Neural cell (in vitro differentiated cells): ENCODE measurements at regions not wholly inside any gene's neighbourhood (a gene's known extent, or its start where the extent isn't known, plus 50 kb on each side); places are given as distances from the start of the nearest gene placed in this dataset.

Experiments used
- H2AFZ ChIP-seq: fragments of 200-600, 300-800 bp; sonication (generic), shearing (Covaris generic); 2 replicates; pipeline ENCODE4 v1.6.0; 2014; ENCODE audit warnings: low read depth, mild to moderate bottlenecking, antibody characterized with exemption, low read length, moderate library complexity
- H3F3A ChIP-seq: fragments of 200-600 bp; shearing (Covaris generic); 2 replicates; pipeline ENCODE4 v1.6.1; 2016; ENCODE audit warnings: mild to moderate bottlenecking, moderate library complexity, mixed read lengths, antibody characterized with exemption, low read length; ENCODE audit not compliant: insufficient read depth, poor library complexity, severe bottlenecking
- H3K27ac ChIP-seq: fragments of 200-600, 300-800 bp; sonication (generic), shearing (Covaris generic); 2 replicates; pipeline ENCODE4 v1.5.1; 2014; ENCODE audit warnings: mild to moderate bottlenecking, low read length, moderate library complexity
- H3K27me3 ChIP-seq: fragments of 300-800, 200-600 bp; sonication (generic), shearing (Covaris generic); 2 replicates; pipeline ENCODE4 v1.6.0; 2014; ENCODE audit warnings: mild to moderate bottlenecking, low read depth, low read length, moderate library complexity; ENCODE audit not compliant: insufficient read depth
- H3K36me3 ChIP-seq: fragments of 300-800, 200-600 bp; sonication (generic), shearing (Covaris generic); 2 replicates; pipeline ENCODE4 v1.5.1; 2014; ENCODE audit warnings: mild to moderate bottlenecking, antibody characterized with exemption, low read length, moderate library complexity; ENCODE audit not compliant: insufficient read depth
- H3K4me2 ChIP-seq: fragments of 300-800, 200-600 bp; sonication (generic), shearing (Covaris generic); 2 replicates; pipeline ENCODE4 v1.6.0; 2014; ENCODE audit warnings: mild to moderate bottlenecking, low read length
- H3K4me3 ChIP-seq: fragments of 300-800, 200-600 bp; sonication (generic), shearing (Covaris generic); 2 replicates; pipeline ENCODE4 v1.5.1; 2014; ENCODE audit warnings: mild to moderate bottlenecking, low read length, moderate library complexity
- H3K79me2 ChIP-seq: fragments of 200-600 bp; shearing (Covaris generic); replicated peaks from 2 replicates; pipeline ENCODE4 v1.6.0; 2014; ENCODE audit warnings: mild to moderate bottlenecking, low read length, moderate library complexity; ENCODE audit not compliant: insufficient read depth
- H3K9ac ChIP-seq: fragments of 300-800, 200-600 bp; sonication (generic), shearing (Covaris generic); 2 replicates; pipeline ENCODE4 v1.6.1; 2016; ENCODE audit warnings: mild to moderate bottlenecking, low read length, mixed read lengths
- H3K9me2 ChIP-seq: fragments of 200-600 bp; shearing (Covaris generic); 2 replicates; pipeline ENCODE4 v1.6.1; 2016; ENCODE audit warnings: mild to moderate bottlenecking, low read length, mixed read lengths; ENCODE audit not compliant: insufficient read depth
- H3K9me3 ChIP-seq: fragments of 200-600, 300-800 bp; sonication (generic), shearing (Covaris generic); 2 replicates; pipeline ENCODE4 v1.6.1; 2016; ENCODE audit warnings: mild to moderate bottlenecking, mixed run types, low read length, moderate library complexity, mixed read lengths
- H4K20me1 ChIP-seq: fragments of 200-600 bp; shearing (Covaris generic); 2 replicates; pipeline ENCODE4 v1.6.1; 2016; ENCODE audit warnings: mild to moderate bottlenecking, mixed run types; ENCODE audit not compliant: insufficient read depth
- CTCF ChIP-seq: fragments of 450-650 bp; IDR thresholded peaks from 2 replicates; pipeline ENCODE4 v1.5.1; 2014; ENCODE audit warnings: antibody characterized with exemption, mild to moderate bottlenecking, moderate library complexity; ENCODE audit not compliant: poor library complexity, severe bottlenecking
- EP300 ChIP-seq: fragments of 450-650 bp; conservative IDR thresholded peaks from 2 replicates; pipeline ENCODE4 v1.6.1; 2014; ENCODE audit warnings: antibody characterized with exemption, mild to moderate bottlenecking, moderate library complexity; ENCODE audit not compliant: poor library complexity, severe bottlenecking
- EZH2 ChIP-seq: fragments of 200-600, 300-800 bp; shearing (Covaris generic), sonication (generic); IDR thresholded peaks from 2 replicates; pipeline ENCODE4 v1.6.1; 2014; ENCODE audit warnings: antibody characterized with exemption, low read length, borderline replicate concordance, mild to moderate bottlenecking; ENCODE audit not compliant: insufficient read depth, poor library complexity, severe bottlenecking
- MXI1 ChIP-seq: fragments of 450-650 bp; conservative IDR thresholded peaks from 2 replicates; pipeline ENCODE4 v1.6.1; 2014; ENCODE audit warnings: antibody characterized with exemption, mild to moderate bottlenecking; ENCODE audit not compliant: poor library complexity, severe bottlenecking
- POLR2AphosphoS5 ChIP-seq: IDR thresholded peaks from 2 replicates; pipeline ENCODE4 v1.6.1; 2012
- RAD21 ChIP-seq: fragments of 450-650 bp; conservative IDR thresholded peaks from 2 replicates; pipeline ENCODE4 v1.6.1; 2014; ENCODE audit warnings: antibody characterized with exemption, mild to moderate bottlenecking, moderate library complexity
- REST ChIP-seq: IDR thresholded peaks from 2 replicates; pipeline ENCODE4 v1.6.1; 2012; ENCODE audit warnings: borderline replicate concordance
- SMC3 ChIP-seq: fragments of 450-650 bp; conservative IDR thresholded peaks from 2 replicates; pipeline ENCODE4 v1.6.1; 2014; ENCODE audit warnings: antibody characterized with exemption, mild to moderate bottlenecking, moderate library complexity; ENCODE audit not compliant: poor library complexity
- TAF1 ChIP-seq: IDR thresholded peaks from 2 replicates; pipeline ENCODE4 v1.6.1; 2012; ENCODE audit warnings: low read depth

GRCh38 chr16:48903039-48903438 lies 293.1 kb upstream of the N4BP1 start:
- no peaks in the 10 kb centered on the region for H3F3A ChIP-seq
- no peak overlapping the region for H3K4me3 ChIP-seq
- H3K9ac ChIP-seq, result no peak overlapping the region
- H3K27me3 ChIP-seq, result no peaks in the 10 kb centered on the region
- H4K20me1 ChIP-seq, result no peaks in the 10 kb centered on the region
- no peaks in the 10 kb centered on the region for H3K9me3 ChIP-seq
- no peaks in the 10 kb centered on the region for H3K36me3 ChIP-seq
- H3K79me2 ChIP-seq, result no peaks in the 10 kb centered on the region
- no peak overlapping the region for H3K4me2 ChIP-seq
- no peak overlapping the region for H2AFZ ChIP-seq
- no peak overlapping the region for H3K27ac ChIP-seq
- no peaks in the 10 kb centered on the region for H3K9me2 ChIP-seq
- TF ChIP-seq CTCF, result no peak
- no peak for TF ChIP-seq RAD21
- TF ChIP-seq SMC3, result no peak
- TF ChIP-seq POLR2AphosphoS5, result no peak
- TF ChIP-seq EZH2, result no peak
- no peak for TF ChIP-seq EP300
- TF ChIP-seq REST, result no peak
- TF ChIP-seq TAF1, result no peak
- no peak for TF ChIP-seq MXI1

GRCh38 chr16:48901712-48902374 lies 291.9 kb upstream of the N4BP1 start:
- Histone ChIP-seq H3K9me2 (no peaks in the 10 kb centered on the region), H3K4me3 (peak overlapping the region; percentile 12), H3K4me2 (no peak overlapping the region), H3K9ac (no peak overlapping the region), H3F3A (no peaks in the 10 kb centered on the region), H3K36me3 (no peaks in the 10 kb centered on the region), H3K27ac (no peak overlapping the region), H3K9me3 (no peaks in the 10 kb centered on the region), H3K27me3 (no peaks in the 10 kb centered on the region), H4K20me1 (no peaks in the 10 kb centered on the region), H2AFZ (no peak overlapping the region), H3K79me2 (no peaks in the 10 kb centered on the region)
- TF ChIP-seq CTCF (peak; percentile 61), EP300 (no peak), MXI1 (no peak), EZH2 (no peak), POLR2AphosphoS5 (no peak), REST (no peak), TAF1 (no peak), RAD21 (peak; percentile 60), SMC3 (peak; percentile 54)
